Endothelial cell of umbilical vein (primary cell): ENCODE measurements at regions not wholly inside any gene's neighbourhood (a gene's known extent, or its start where the extent isn't known, plus 50 kb on each side); places are given as distances from the start of the nearest gene placed in this dataset.

Experiments
- BruUV-seq: library from RNA; stranded (reverse); fragments of 400-500 nt; replicated peaks from 2 replicates; lab custom pipeline; 2021; lab: Mats Ljungman, UMichigan
- CTCF ChIA-PET: fragments of 300-600, 350-600 bp; sonication (Branson Sonifier 250); formaldehyde crosslinking; loops from one replicate; lab custom pipeline; 2021; ENCODE audit warnings: antibody characterized with exemption, inconsistent platforms; lab: Charles Lee
- POLR2A ChIA-PET: fragments of 300-600, 350-600 bp; sonication (Branson Sonifier 250); formaldehyde crosslinking; loops from one replicate; lab custom pipeline; 2021; ENCODE audit warnings: antibody characterized with exemption, inconsistent platforms; lab: Charles Lee
- DNase-seq: peaks from one replicate; pipeline ENCODE4 v3.0.0-alpha.2; 2011; ENCODE audit warnings: low read depth, low spot score
- FAIRE-seq: peaks from 2 replicates; lab custom pipeline; 2011; peaks lifted over from hg19 to GRCh38; lab: Jason Lieb, UNC
- H2AFZ ChIP-seq: 2 replicates; pipeline ENCODE4 v1.6.0; 2012; ENCODE audit warnings: low read depth, low read length, control low read depth, inconsistent platforms
- H3K27ac ChIP-seq: 2 replicates; pipeline ENCODE4 v1.5.1; 2011; ENCODE audit warnings: low read depth, mild to moderate bottlenecking, control low read depth, low read length, moderate library complexity; ENCODE audit not compliant: insufficient read depth
- H3K27me3 ChIP-seq, 2 experiments: 2 replicates each; pipeline versions ENCODE4 v1.6.0 to v1.6.1; 2011; ENCODE audit warnings: low read length in 2 of 2, mixed read lengths in 1 of 2; ENCODE audit not compliant: control insufficient read depth in 2 of 2, insufficient read depth in 2 of 2
- H3K36me3 ChIP-seq, 2 experiments: 2 replicates in 1 of 2; 3 replicates in 1 of 2; pipeline ENCODE4 v1.5.1; 2011; ENCODE audit warnings: low read length in 2 of 2, mild to moderate bottlenecking in 1 of 2, moderate library complexity in 1 of 2; ENCODE audit not compliant: control insufficient read depth in 2 of 2, insufficient read depth in 2 of 2; ENCODE audit errors: extremely low read depth in 1 of 2
- H3K4me1 ChIP-seq: 3 replicates; pipeline ENCODE4 v1.5.1; 2011; ENCODE audit warnings: mild to moderate bottlenecking, low read length; ENCODE audit not compliant: control insufficient read depth, insufficient read depth; ENCODE audit errors: extremely low read depth
- H3K4me2 ChIP-seq: 2 replicates; pipeline ENCODE4 v1.6.1; 2011; ENCODE audit warnings: low read length, control low read depth, mixed read lengths; ENCODE audit not compliant: insufficient read depth
- H3K4me3 ChIP-seq, 3 experiments: fragments of 200-600 bp in 1 of 3; sonication (generic), shearing (Covaris generic) in 1 of 3; replicated peaks in 1 of 3; 2 replicates each; pipeline ENCODE4 v1.5.1; 2011 to 2016; ENCODE audit warnings: control low read depth in 3 of 3, low read length in 3 of 3, mild to moderate bottlenecking in 2 of 3, inconsistent platforms in 1 of 3, low read depth in 1 of 3, moderate library complexity in 1 of 3; ENCODE audit not compliant: insufficient read depth in 1 of 3
- H3K79me2 ChIP-seq: 2 replicates; pipeline ENCODE4 v1.6.0; 2012; ENCODE audit warnings: low read length, inconsistent platforms; ENCODE audit not compliant: control insufficient read depth, insufficient read depth
- H3K9ac ChIP-seq: replicated peaks from 2 replicates; pipeline ENCODE3; 2011; ENCODE audit warnings: low read length, control low read depth; ENCODE audit not compliant: insufficient read depth; ENCODE audit errors: extremely low read depth
- H3K9me1 ChIP-seq: replicated peaks from 3 replicates; pipeline ENCODE4 v1.6.0; 2011; ENCODE audit warnings: mild to moderate bottlenecking, low read length; ENCODE audit not compliant: control insufficient read depth, insufficient read depth; ENCODE audit errors: extremely low read depth
- H3K9me3 ChIP-seq: replicated peaks from 2 replicates; pipeline ENCODE4 v1.5.1; 2012; ENCODE audit warnings: low read length, inconsistent platforms; ENCODE audit not compliant: control insufficient read depth, insufficient read depth
- H4K20me1 ChIP-seq: replicated peaks from 2 replicates; pipeline ENCODE3; 2011; ENCODE audit warnings: mild to moderate bottlenecking, low read length; ENCODE audit not compliant: control insufficient read depth, insufficient read depth; ENCODE audit errors: extremely low read depth
- EZH2 ChIP-seq: IDR thresholded peaks from 2 replicates; pipeline ENCODE4 v1.6.1; 2012; ENCODE audit warnings: borderline replicate concordance, low read depth, mild to moderate bottlenecking, moderate library complexity, low read length, inconsistent platforms; ENCODE audit not compliant: severe bottlenecking
- FOS ChIP-seq: IDR thresholded peaks from 2 replicates; pipeline ENCODE4 v1.6.1; 2011; ENCODE audit warnings: mild to moderate bottlenecking, low read length, moderate library complexity, borderline replicate concordance; ENCODE audit not compliant: insufficient read depth
- GATA2 ChIP-seq: IDR thresholded peaks from 2 replicates; pipeline ENCODE4 v1.7.0; 2011; ENCODE audit warnings: low read depth, mild to moderate bottlenecking, moderate library complexity, mixed read lengths, low read length; ENCODE audit not compliant: insufficient read length, insufficient read depth
- JUN ChIP-seq: IDR thresholded peaks from 2 replicates; pipeline ENCODE4 v1.6.1; 2011; ENCODE audit warnings: borderline replicate concordance, low read depth; ENCODE audit not compliant: insufficient read length, insufficient read depth
- MYC ChIP-seq: IDR thresholded peaks from one replicate; pipeline ENCODE4 v1.6.1; 2011; ENCODE audit warnings: mild to moderate bottlenecking, low read depth, low read length
- POLR2A ChIP-seq: IDR thresholded peaks from 2 replicates; pipeline ENCODE4 v1.6.1; 2012; ENCODE audit warnings: low read depth, mild to moderate bottlenecking, control low read depth, low read length
- POLR2AphosphoS5 ChIP-seq: IDR thresholded peaks from 2 replicates; pipeline ENCODE4 v1.6.1; 2012; ENCODE audit warnings: low read depth, mild to moderate bottlenecking, control low read depth, low read length, moderate library complexity; ENCODE audit not compliant: insufficient read depth
- dilution Hi-C: fragments of 300-500 bp; cut with MboI; formaldehyde crosslinking; loops from one replicate; pipeline ENCODE4 v1.15.0; 2019; ENCODE audit warnings: low sequenced_read_pairs; ENCODE audit not compliant: extremely low pct_ligation_motif_present
- intact Hi-C: fragments of 100-400 bp; cut with micrococcal nuclease; formaldehyde crosslinking; loops from one replicate; pipeline ENCODE4 v1.10.0; 2022
- TF ChIP-seq, protein P1 (sequence below): IDR thresholded peaks from 2 replicates; pipeline ENCODE4 v1.6.1; 2011; ENCODE audit not compliant: insufficient read depth, insufficient read length
- TF ChIP-seq, protein P2 (sequence below), 2 donors: IDR thresholded peaks; 1 replicate in 1 of 2; 2 replicates in 1 of 2; pipeline ENCODE4 v1.5.1; 2011; ENCODE audit warnings: low read length in 2 of 2, mild to moderate bottlenecking in 2 of 2, moderate library complexity in 2 of 2, control low read depth in 1 of 2, inconsistent platforms in 1 of 2, low read depth in 1 of 2; ENCODE audit not compliant: insufficient read depth in 1 of 2; ENCODE audit errors: extremely low read depth in 1 of 2

DNA sequence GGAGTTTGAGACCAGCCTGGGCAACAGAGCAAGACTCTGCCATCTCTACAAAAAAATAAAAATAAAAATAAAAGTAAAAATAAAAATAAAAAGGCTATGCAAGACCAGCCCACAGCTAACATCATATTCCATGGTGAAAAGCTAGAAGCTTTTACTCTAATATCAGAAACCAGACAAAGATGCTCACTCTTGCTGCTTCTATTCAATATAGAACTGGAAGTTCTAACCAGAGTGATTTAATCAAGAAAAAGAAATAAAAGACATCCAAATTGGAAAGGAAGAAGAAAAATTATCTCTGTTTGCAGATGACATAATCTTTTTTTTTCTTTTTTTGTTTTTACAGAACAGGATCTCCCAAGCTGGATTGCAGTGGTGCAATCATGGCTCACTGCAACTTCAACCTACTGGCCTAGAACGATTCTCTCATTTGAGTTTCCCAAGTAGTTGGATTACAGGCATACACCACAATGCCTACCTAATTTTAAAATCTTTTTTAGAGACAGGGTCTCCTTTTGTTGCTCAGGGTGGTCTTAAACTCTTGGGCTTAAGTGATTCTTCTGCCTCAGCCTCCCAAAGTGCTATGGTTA is 100.7 kb upstream of the JAG1 start:
- H3K9me3 ChIP-seq, result no peaks in the 10 kb centered on the region
- dilution Hi-C loops (no loop called here), intact Hi-C loops (no loop called here)
- H3K4me2 ChIP-seq, result no peak overlapping the region
- no TSS peak for BruUV-seq
- no peak overlapping the region for H3K27ac ChIP-seq
- H3K9ac ChIP-seq, result no peak overlapping the region
- H3K4me3 ChIP-seq, result no peak overlapping the region
- H2AFZ ChIP-seq, result no peak overlapping the region
- POLR2A ChIA-PET, result no interaction called here
- no peaks in the 10 kb centered on the region for H3K27me3 ChIP-seq
- no peaks in the 10 kb centered on the region for H3K4me1 ChIP-seq
- H3K36me3 ChIP-seq, result no peaks in the 10 kb centered on the region
- TF ChIP-seq POLR2AphosphoS5, result no peak
- TF ChIP-seq, protein P1, sequence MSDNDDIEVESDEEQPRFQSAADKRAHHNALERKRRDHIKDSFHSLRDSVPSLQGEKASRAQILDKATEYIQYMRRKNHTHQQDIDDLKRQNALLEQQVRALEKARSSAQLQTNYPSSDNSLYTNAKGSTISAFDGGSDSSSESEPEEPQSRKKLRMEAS, result no peak
- TF ChIP-seq, protein P2, sequence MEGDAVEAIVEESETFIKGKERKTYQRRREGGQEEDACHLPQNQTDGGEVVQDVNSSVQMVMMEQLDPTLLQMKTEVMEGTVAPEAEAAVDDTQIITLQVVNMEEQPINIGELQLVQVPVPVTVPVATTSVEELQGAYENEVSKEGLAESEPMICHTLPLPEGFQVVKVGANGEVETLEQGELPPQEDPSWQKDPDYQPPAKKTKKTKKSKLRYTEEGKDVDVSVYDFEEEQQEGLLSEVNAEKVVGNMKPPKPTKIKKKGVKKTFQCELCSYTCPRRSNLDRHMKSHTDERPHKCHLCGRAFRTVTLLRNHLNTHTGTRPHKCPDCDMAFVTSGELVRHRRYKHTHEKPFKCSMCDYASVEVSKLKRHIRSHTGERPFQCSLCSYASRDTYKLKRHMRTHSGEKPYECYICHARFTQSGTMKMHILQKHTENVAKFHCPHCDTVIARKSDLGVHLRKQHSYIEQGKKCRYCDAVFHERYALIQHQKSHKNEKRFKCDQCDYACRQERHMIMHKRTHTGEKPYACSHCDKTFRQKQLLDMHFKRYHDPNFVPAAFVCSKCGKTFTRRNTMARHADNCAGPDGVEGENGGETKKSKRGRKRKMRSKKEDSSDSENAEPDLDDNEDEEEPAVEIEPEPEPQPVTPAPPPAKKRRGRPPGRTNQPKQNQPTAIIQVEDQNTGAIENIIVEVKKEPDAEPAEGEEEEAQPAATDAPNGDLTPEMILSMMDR (IDR thresholded peaks at IDR 0.05; ENCODE audit: extremely low read depth in 1 of 2, insufficient read depth in 1 of 2, low read depth in 1 of 2, low read length in 2 of 2), result no peak
- TF ChIP-seq POLR2A, result no peak
- TF ChIP-seq MYC, result no peak
- no peak for TF ChIP-seq EZH2
- TF ChIP-seq GATA2, result no peak
- no peak for TF ChIP-seq FOS
- TF ChIP-seq JUN, result no peak
- DNase-seq (no peak), FAIRE-seq (no peak)
- H3K79me2 ChIP-seq, result no peaks in the 10 kb centered on the region
- no peaks in the 10 kb centered on the region for H3K9me1 ChIP-seq
- H4K20me1 ChIP-seq, result no peaks in the 10 kb centered on the region
- CTCF ChIA-PET, result no interaction called here
